ENCODE measurements at regions not wholly inside any gene's neighbourhood (a gene's known extent, or its start where the extent isn't known, plus 50 kb on each side); places are given as distances from the start of the nearest gene placed in this dataset.

GRCh38 chr1:228921481-228921880, 186.2 kb downstream of the RHOU start:
- TF ChIP-seq POLR2A (IDR thresholded peaks at IDR 0.05) (no peak), CTCF (IDR thresholded peaks at IDR 0.05) (no peak)

All from right lobe of liver (tissue), 4 donors.